GM20431 (cell line): ENCODE measurements at regions not wholly inside any gene's neighbourhood (a gene's known extent, or its start where the extent isn't known, plus 50 kb on each side); places are given as distances from the start of the nearest gene placed in this dataset.
"Not testable (repeated sequence)": the region's sequence is repeated elsewhere in the genome, so short reads cannot be mapped to it uniquely, and the experiment has no call there.

Experiments
- in situ Hi-C: fragments of 300-500 bp; cut with MseI, MboI; formaldehyde crosslinking; loops from one replicate; pipeline ENCODE4 v1.15.0; 2020; ENCODE audit warnings: low sequenced_read_pairs; ENCODE audit not compliant: unreplicated experiment

- in situ Hi-C loops = no loop called here
These were observed 88.9 kb upstream of the SERPINE2 start for GRCh38 chr2:224127871-224128501.

- in situ Hi-C loops = no loop called here
These were observed 87.4 kb upstream of the SERPINE2 start for GRCh38 chr2:224126440-224126839.

- in situ Hi-C loops = no loop called here
These were observed 86.9 kb upstream of the SERPINE2 start for GRCh38 chr2:224126003-224126402.

- in situ Hi-C loops = no loop called here
These were observed 83.5 kb upstream of the SERPINE2 start for GRCh38 chr2:224122542-224122941.

GRCh38 chr2:224121406-224122067, 82.5 kb upstream of the SERPINE2 start:
- in situ Hi-C loops = no loop called here

GRCh38 chr2:224120986-224121385, 81.9 kb upstream of the SERPINE2 start:
- in situ Hi-C loops = no loop called here

GRCh38 chr2:224119846-224120245, 80.8 kb upstream of the SERPINE2 start:
- in situ Hi-C loops = not testable (repeated sequence)

GRCh38 chr2:224114428-224114827, 75.3 kb upstream of the SERPINE2 start:
- in situ Hi-C loops = no loop called here

- in situ Hi-C loops = not testable (repeated sequence)
These were observed 74.8 kb upstream of the SERPINE2 start for GRCh38 chr2:224113930-224114329.

GRCh38 chr2:224111576-224111975, 72.5 kb upstream of the SERPINE2 start:
- in situ Hi-C loops = no loop called here

- in situ Hi-C loops = no loop called here
These were observed 71.7 kb upstream of the SERPINE2 start for GRCh38 chr2:224110811-224111210.

- in situ Hi-C loops = no loop called here
These were observed 70.7 kb upstream of the SERPINE2 start for GRCh38 chr2:224109751-224110150.

GRCh38 chr2:224106794-224107193, 67.7 kb upstream of the SERPINE2 start:
- in situ Hi-C loops = no loop called here

- in situ Hi-C loops = no loop called here
These were observed 65.7 kb upstream of the SERPINE2 start for GRCh38 chr2:224104668-224105386.

GRCh38 chr2:224103651-224104050, 64.6 kb upstream of the SERPINE2 start:
- in situ Hi-C loops = no loop called here

- in situ Hi-C loops = no loop called here
These were observed 63.9 kb upstream of the SERPINE2 start for GRCh38 chr2:224102991-224103390.

GRCh38 chr2:224101820-224102630, 62.9 kb upstream of the SERPINE2 start:
- in situ Hi-C loops = no loop called here

GRCh38 chr2:224099861-224100643, 61.0 kb upstream of the SERPINE2 start:
- in situ Hi-C loops = no loop called here

GRCh38 chr2:224098481-224099230, 59.6 kb upstream of the SERPINE2 start:
- in situ Hi-C loops = no loop called here
